Mesothelial cell of epicardium (in vitro differentiated cells): ENCODE measurements at regions not wholly inside any gene's neighbourhood (a gene's known extent, or its start where the extent isn't known, plus 50 kb on each side); places are given as distances from the start of the nearest gene placed in this dataset.
A peak's percentile ranks its signal among the peaks of the same experiment; 100 is the strongest.

Experiments
- DNase-seq, 2 experiments: peaks; one replicate each; pipeline ENCODE4 v3.0.0; 2021; ENCODE audit warnings: low spot score in 2 of 2; ENCODE audit not compliant: unreplicated experiment in 2 of 2
- H3K27ac Mint-ChIP-seq: 2 replicates; pipeline ENCODE4 v1.8.0; 2021; ENCODE audit warnings: mixed read lengths
- H3K27me3 Mint-ChIP-seq: 2 replicates; pipeline ENCODE4 v1.8.0; 2021; ENCODE audit warnings: low read depth, mixed read lengths
- H3K36me3 Mint-ChIP-seq: 2 replicates; pipeline ENCODE4 v1.8.0; 2021; ENCODE audit warnings: mixed read lengths
- H3K4me1 Mint-ChIP-seq: 2 replicates; pipeline ENCODE4 v1.8.0; 2021; ENCODE audit warnings: mixed read lengths
- H3K4me3 Mint-ChIP-seq: 2 replicates; pipeline ENCODE4 v1.8.0; 2021; ENCODE audit warnings: mild to moderate bottlenecking, moderate library complexity, mixed read lengths
- H3K9me3 Mint-ChIP-seq: 2 replicates; pipeline ENCODE4 v1.8.0; 2021; ENCODE audit warnings: mixed read lengths
- TF ChIP-seq, protein P1 (sequence below): fragments of 200-600 bp; sonication (generic); IDR thresholded peaks from one replicate; pipeline ENCODE4 v1.5.0; 2021; ENCODE audit warnings: antibody characterized with exemption; ENCODE audit not compliant: unreplicated experiment

DNA sequence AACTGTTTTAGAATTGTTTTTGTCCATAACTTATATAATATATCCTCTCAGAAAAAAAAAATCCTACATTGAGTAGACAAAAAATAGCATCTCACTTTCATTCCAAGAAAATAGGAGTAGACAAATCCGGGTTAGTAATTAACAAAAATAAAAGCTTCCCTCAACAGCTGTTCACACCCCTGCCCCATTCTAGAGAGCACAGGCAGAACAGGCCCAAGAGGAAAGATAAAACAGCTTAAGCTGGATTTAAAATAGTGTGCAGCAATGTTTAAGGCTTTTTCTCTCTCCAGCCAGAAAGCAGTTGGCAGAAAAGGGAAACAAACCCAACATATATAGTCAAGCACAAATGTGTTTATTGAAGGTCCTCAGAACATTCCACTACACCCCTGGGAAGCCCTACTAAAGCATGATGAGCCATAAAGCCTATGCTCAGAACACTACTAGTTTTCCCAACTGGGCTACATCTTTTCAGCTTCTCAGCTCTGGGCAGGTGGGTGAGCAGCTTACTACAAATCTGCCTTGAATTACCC lies 189.9 kb downstream of the MTERF1 start:
- no peak overlapping the region for H3K4me3 Mint-ChIP-seq
- peaks cover 2% of the 10 kb centered on the region for H3K27me3 Mint-ChIP-seq
- DNase-seq = no peak
- peaks cover 32% of the 10 kb centered on the region for H3K4me1 Mint-ChIP-seq
- no peak overlapping the region for H3K27ac Mint-ChIP-seq
- H3K9me3 Mint-ChIP-seq = peaks cover 10% of the 10 kb centered on the region
- H3K36me3 Mint-ChIP-seq = no peaks in the 10 kb centered on the region
- TF ChIP-seq, protein P1, sequence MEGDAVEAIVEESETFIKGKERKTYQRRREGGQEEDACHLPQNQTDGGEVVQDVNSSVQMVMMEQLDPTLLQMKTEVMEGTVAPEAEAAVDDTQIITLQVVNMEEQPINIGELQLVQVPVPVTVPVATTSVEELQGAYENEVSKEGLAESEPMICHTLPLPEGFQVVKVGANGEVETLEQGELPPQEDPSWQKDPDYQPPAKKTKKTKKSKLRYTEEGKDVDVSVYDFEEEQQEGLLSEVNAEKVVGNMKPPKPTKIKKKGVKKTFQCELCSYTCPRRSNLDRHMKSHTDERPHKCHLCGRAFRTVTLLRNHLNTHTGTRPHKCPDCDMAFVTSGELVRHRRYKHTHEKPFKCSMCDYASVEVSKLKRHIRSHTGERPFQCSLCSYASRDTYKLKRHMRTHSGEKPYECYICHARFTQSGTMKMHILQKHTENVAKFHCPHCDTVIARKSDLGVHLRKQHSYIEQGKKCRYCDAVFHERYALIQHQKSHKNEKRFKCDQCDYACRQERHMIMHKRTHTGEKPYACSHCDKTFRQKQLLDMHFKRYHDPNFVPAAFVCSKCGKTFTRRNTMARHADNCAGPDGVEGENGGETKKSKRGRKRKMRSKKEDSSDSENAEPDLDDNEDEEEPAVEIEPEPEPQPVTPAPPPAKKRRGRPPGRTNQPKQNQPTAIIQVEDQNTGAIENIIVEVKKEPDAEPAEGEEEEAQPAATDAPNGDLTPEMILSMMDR = no peak

DNA sequence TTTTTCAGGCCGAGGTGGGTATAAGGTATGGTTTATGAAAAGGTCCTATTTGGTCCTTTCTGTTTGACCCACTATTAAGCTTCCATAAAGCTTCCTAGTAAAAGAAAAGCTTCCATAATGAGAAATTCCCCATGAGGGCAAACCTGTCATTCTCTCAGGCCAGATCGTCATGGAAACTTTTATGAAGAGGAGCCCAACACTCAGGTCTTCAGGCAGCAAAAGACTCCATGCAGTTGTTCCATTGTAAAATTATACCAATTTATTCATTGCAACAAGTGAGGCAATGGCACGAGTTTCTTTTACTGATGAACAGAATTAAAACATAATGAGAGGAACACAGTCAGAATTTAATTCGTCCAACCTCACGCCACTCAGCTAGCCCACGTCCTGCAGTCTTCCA lies 188.6 kb downstream of the MTERF1 start:
- peaks cover 2% of the 10 kb centered on the region for H3K27me3 Mint-ChIP-seq
- H3K36me3 Mint-ChIP-seq = no peaks in the 10 kb centered on the region
- peaks cover 10% of the 10 kb centered on the region for H3K9me3 Mint-ChIP-seq
- DNase-seq = no peak
- no peak overlapping the region for H3K4me3 Mint-ChIP-seq
- H3K4me1 Mint-ChIP-seq = peaks cover 25% of the 10 kb centered on the region
- TF ChIP-seq, protein P1 = no peak
- H3K27ac Mint-ChIP-seq = no peak overlapping the region

DNA sequence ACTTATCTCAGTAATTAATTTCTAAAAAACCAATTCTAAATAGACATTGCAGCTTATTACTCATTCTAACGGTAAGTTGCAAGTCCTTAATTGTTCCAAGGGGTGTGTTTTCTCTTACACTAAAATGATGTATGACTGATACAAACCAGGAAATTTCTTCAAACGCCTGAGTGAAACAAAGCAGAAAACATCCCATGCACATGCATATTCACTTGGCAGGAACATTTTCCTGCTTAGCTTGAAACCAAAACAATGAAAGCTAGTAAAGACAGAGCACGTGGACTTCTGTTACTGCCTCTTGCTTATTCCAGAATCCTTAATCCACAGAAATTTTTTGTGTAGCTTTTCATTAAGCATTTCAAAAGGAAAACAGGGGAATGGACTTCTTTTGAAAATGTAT lies 187.7 kb downstream of the MTERF1 start:
- Mint-ChIP-seq H3K36me3 (no peaks in the 10 kb centered on the region), H3K27ac (no peak overlapping the region), H3K27me3 (peaks cover under 1% of the 10 kb centered on the region), H3K4me1 (peaks cover 25% of the 10 kb centered on the region), H3K4me3 (no peak overlapping the region), H3K9me3 (peaks cover 2% of the 10 kb centered on the region)
- DNase-seq = no peak
- TF ChIP-seq, protein P1 = no peak

DNA sequence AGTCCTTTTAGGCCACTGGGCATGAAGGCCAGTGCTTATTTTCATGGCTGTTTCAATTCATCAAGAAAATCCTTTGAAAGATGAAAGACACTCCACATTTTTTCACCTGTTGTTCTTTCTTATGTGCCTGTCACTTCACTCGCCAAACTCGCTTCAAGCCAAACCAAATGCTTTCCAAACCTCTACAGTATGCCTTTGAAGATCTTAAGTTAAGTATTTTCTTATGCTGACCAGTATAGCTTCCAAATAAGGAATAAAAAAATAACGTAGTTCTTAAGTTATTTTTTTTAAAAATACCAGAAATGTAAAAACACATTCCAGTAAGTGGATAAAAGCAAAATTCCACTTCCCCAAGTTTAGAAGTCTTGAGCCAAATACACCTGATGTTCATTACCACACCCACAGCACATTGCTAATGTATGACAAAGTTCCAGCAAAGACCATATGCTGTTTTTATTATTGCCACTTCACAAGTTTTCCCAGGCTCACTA lies 186.1 kb downstream of the MTERF1 start:
- Mint-ChIP-seq H3K36me3 (peaks cover 6% of the 10 kb centered on the region), H3K27me3 (no peaks in the 10 kb centered on the region), H3K9me3 (peaks cover 6% of the 10 kb centered on the region), H3K4me1 (peaks cover 25% of the 10 kb centered on the region), H3K4me3 (no peak overlapping the region), H3K27ac (peak overlapping the region; percentile 50)
- DNase-seq = no peak
- TF ChIP-seq, protein P1 = no peak

DNA sequence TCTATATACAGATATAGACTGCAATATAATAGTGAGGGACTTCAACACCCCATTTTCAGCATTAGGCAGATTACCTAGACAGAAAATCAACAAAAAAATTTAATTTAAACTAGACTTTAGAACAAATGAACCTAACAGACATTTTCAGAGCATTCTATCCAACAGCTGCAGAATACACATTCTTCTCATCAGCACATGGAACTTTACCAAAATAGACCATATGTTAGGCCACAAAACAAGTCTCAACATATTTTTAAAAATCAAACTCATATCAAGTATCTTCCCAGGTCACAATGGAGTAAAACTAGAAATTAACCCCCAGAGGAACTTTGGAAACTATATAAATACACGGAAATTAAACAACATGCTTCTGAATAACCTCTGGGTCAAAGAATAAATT lies 169.6 kb downstream of the MTERF1 start:
- Mint-ChIP-seq H3K4me1 (no peaks in the 10 kb centered on the region), H3K36me3 (peaks cover 2% of the 10 kb centered on the region), H3K9me3 (peaks cover 52% of the 10 kb centered on the region), H3K4me3 (no peak overlapping the region), H3K27me3 (peaks cover 3% of the 10 kb centered on the region), H3K27ac (no peak overlapping the region)
- TF ChIP-seq, protein P1 = no peak
- DNase-seq = no peak

DNA sequence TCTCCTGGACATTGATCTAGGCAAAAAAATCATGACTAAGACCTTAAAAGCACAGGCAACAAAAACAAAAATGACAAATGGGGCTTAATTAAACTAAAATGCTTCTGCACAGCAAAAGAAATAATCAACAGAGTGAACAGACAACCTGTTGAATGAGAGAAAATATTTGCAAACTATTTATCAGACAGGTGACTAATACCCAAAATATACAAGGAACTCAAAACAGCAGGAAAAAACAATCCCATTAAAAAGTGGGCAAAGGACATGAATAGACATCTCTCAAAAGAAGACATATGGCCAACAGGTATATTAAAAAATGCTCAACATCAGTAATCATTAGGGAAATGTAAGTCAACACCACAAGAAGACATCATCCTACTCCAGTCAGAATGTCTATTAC lies 166.8 kb downstream of the MTERF1 start:
- no peaks in the 10 kb centered on the region for H3K4me1 Mint-ChIP-seq
- H3K9me3 Mint-ChIP-seq = peaks cover 41% of the 10 kb centered on the region
- H3K27ac Mint-ChIP-seq = no peak overlapping the region
- peaks cover 2% of the 10 kb centered on the region for H3K36me3 Mint-ChIP-seq
- TF ChIP-seq, protein P1 = no peak
- peaks cover 3% of the 10 kb centered on the region for H3K27me3 Mint-ChIP-seq
- no peak overlapping the region for H3K4me3 Mint-ChIP-seq
- no peak for DNase-seq
